ENCODE measurements at regions not wholly inside any gene's neighbourhood (a gene's known extent, or its start where the extent isn't known, plus 50 kb on each side); places are given as distances from the start of the nearest gene placed in this dataset.

- TF ChIP-seq CTCF (IDR thresholded peaks at IDR 0.05; ENCODE audit: insufficient read depth, low read length) = no peak
- H3K4me3 ChIP-seq (ENCODE audit: low read depth, low read length) = no peak overlapping the region
- no peak for DNase-seq (ENCODE audit: low read depth)
Observed at GRCh38 chr3:16831846-16832245, 52.9 kb upstream of the PLCL2 start.

GRCh38 chr3:16834214-16834613 is 50.5 kb upstream of the PLCL2 start:
- DNase-seq (ENCODE audit: low read depth) = no peak
- TF ChIP-seq CTCF (IDR thresholded peaks at IDR 0.05; ENCODE audit: insufficient read depth, low read length) = no peak
- no peak overlapping the region for H3K4me3 ChIP-seq (ENCODE audit: low read depth, low read length)

- no peak for TF ChIP-seq CTCF (IDR thresholded peaks at IDR 0.05; ENCODE audit: insufficient read depth, low read length)
- H3K4me3 ChIP-seq (ENCODE audit: low read depth, low read length) = no peak overlapping the region
- DNase-seq (ENCODE audit: low read depth) = no peak
Observed at GRCh38 chr3:16834753-16835152, 50.0 kb upstream of the PLCL2 start.

Data from fibroblast of the aortic adventitia (primary cell).